ENCODE measurements at regions not wholly inside any gene's neighbourhood (a gene's known extent, or its start where the extent isn't known, plus 50 kb on each side); places are given as distances from the start of the nearest gene placed in this dataset.

DNA sequence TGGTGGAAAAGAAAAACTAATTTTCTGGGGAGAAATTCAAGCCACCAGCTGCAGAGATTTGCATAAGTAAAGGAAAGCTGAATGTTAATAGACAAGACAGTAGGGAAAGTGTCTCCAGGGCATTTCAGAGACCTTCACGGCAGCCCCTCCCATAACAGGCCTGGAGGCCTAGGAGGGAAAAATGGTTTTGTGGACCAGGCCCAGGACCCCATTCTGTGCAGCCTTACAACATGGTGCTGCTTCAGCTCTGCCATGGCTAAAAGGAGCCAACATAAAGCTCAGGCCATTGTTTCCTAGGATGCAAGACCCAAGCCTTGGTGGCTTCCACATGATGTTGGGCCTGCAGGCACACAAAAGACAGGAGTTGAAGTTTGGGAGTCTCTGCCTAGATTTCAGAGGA, 697.1 kb downstream of the SOCS6 start:
- no peak overlapping the region for H3K4me3 Mint-ChIP-seq
- DNase-seq: no peak
- no peaks in the 10 kb centered on the region for H3K27me3 ChIP-seq (ENCODE audit: control insufficient read depth in 2 of 2, insufficient read depth in 2 of 2, low read length in 2 of 2)
- no peaks in the 10 kb centered on the region for H3K4me1 Mint-ChIP-seq
- H3K27me3 Mint-ChIP-seq (ENCODE audit: low read depth in 3 of 3): peaks cover 0 to 2% (median 0%) of the 10 kb centered on the region in 3 donors
- H3K27ac ChIP-seq (ENCODE audit: low read depth in 1 of 2, low read length in 2 of 2): no peak overlapping the region
- no peaks in the 10 kb centered on the region for H3K4me1 ChIP-seq (ENCODE audit: control insufficient read depth in 1 of 2, insufficient read depth in 2 of 2, low read length in 2 of 2)
- H3K27ac Mint-ChIP-seq: no peak overlapping the region
- H3K4me3 ChIP-seq (replicated peaks in 1 of 3; ENCODE audit: low read depth in 2 of 3, low read length in 3 of 3): no peak overlapping the region
- H4K20me1 ChIP-seq (ENCODE audit: insufficient read depth, low read length): no peaks in the 10 kb centered on the region
- TF ChIP-seq, protein P1, sequence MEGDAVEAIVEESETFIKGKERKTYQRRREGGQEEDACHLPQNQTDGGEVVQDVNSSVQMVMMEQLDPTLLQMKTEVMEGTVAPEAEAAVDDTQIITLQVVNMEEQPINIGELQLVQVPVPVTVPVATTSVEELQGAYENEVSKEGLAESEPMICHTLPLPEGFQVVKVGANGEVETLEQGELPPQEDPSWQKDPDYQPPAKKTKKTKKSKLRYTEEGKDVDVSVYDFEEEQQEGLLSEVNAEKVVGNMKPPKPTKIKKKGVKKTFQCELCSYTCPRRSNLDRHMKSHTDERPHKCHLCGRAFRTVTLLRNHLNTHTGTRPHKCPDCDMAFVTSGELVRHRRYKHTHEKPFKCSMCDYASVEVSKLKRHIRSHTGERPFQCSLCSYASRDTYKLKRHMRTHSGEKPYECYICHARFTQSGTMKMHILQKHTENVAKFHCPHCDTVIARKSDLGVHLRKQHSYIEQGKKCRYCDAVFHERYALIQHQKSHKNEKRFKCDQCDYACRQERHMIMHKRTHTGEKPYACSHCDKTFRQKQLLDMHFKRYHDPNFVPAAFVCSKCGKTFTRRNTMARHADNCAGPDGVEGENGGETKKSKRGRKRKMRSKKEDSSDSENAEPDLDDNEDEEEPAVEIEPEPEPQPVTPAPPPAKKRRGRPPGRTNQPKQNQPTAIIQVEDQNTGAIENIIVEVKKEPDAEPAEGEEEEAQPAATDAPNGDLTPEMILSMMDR (IDR thresholded peaks at IDR 0.05): no peak
- no peaks in the 10 kb centered on the region for H3K36me3 Mint-ChIP-seq
- H3K79me2 ChIP-seq (ENCODE audit: insufficient read depth, low read length): no peaks in the 10 kb centered on the region
- no peak overlapping the region for H3K4me2 ChIP-seq (replicated peaks; ENCODE audit: extremely low read depth, low read length, poor library complexity, severe bottlenecking)
- no CpG with 5 or more reads among the region's 1 CpG for WGBS (ENCODE audit: insufficient coverage)
- intact Hi-C loops (cut with micrococcal nuclease): no loop called here
- no peaks in the 10 kb centered on the region for H3K36me3 ChIP-seq (replicated peaks in 1 of 2; ENCODE audit: control insufficient read depth in 1 of 2, insufficient read depth in 2 of 2, low read length in 2 of 2)
- H3K9me3 ChIP-seq (replicated peaks in 1 of 2; ENCODE audit: control insufficient read depth in 1 of 2, insufficient read depth in 1 of 2, low read length in 2 of 2): peaks cover 18% of the 10 kb centered on the region in 2 donors
- no peak overlapping the region for H2AFZ ChIP-seq (ENCODE audit: insufficient read depth, low read depth, low read length, poor library complexity, severe bottlenecking)
- H3K9me3 Mint-ChIP-seq: peaks cover 6 to 22% (median 9%) of the 10 kb centered on the region in 7 donors
- no peak overlapping the region for H3K9ac ChIP-seq (ENCODE audit: insufficient read depth, low read length, poor library complexity, severe bottlenecking)

DNA sequence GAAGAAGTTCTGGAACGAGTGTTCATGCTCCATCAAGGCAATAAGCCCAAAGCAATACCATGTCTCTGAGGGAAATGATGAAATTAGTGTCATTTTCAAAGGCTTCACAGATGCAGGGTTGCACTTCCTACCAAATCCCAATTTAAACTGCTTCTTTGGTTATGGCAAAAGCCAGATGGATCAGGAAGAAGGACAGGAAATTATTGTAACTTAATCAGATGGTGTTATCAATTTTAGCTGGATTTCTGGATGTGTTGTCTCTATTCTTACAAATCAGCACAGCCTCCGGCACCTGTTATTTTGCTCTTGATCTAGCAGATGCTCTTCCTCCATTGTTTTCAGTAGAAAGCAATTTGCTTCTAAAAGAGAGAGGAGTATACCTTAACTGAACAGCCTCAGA, 693.4 kb downstream of the SOCS6 start:
- TF ChIP-seq, protein P1 (IDR thresholded peaks at IDR 0.05): no peak
- H3K4me2 ChIP-seq (replicated peaks; ENCODE audit: extremely low read depth, low read length, poor library complexity, severe bottlenecking): no peak overlapping the region
- no CpG with 5 or more reads among the region's 2 CpGs for WGBS (ENCODE audit: insufficient coverage)
- H3K27me3 ChIP-seq (ENCODE audit: control insufficient read depth in 2 of 2, insufficient read depth in 2 of 2, low read length in 2 of 2): no peaks in the 10 kb centered on the region
- Mint-ChIP-seq H3K36me3 (no peaks in the 10 kb centered on the region), H3K27ac (no peak overlapping the region), H3K4me1 (no peaks in the 10 kb centered on the region), H3K27me3 (ENCODE audit: low read depth in 3 of 3) (peaks cover 0 to 2% (median 0%) of the 10 kb centered on the region in 3 donors), H3K4me3 (no peak overlapping the region), H3K9me3 (peaks cover 3 to 17% (median 10%) of the 10 kb centered on the region in 7 donors)
- no peaks in the 10 kb centered on the region for H3K4me1 ChIP-seq (ENCODE audit: control insufficient read depth in 1 of 2, insufficient read depth in 2 of 2, low read length in 2 of 2)
- H3K27ac ChIP-seq (ENCODE audit: low read depth in 1 of 2, low read length in 2 of 2): no peak overlapping the region
- no peak overlapping the region for H3K4me3 ChIP-seq (replicated peaks in 1 of 3; ENCODE audit: low read depth in 2 of 3, low read length in 3 of 3)
- intact Hi-C loops (cut with micrococcal nuclease): no loop called here
- H4K20me1 ChIP-seq (ENCODE audit: insufficient read depth, low read length): no peaks in the 10 kb centered on the region
- H3K9me3 ChIP-seq (replicated peaks in 1 of 2; ENCODE audit: control insufficient read depth in 1 of 2, insufficient read depth in 1 of 2, low read length in 2 of 2): peaks cover 9 to 18% of the 10 kb centered on the region in 2 donors
- H2AFZ ChIP-seq (ENCODE audit: insufficient read depth, low read depth, low read length, poor library complexity, severe bottlenecking): no peak overlapping the region
- H3K36me3 ChIP-seq (replicated peaks in 1 of 2; ENCODE audit: control insufficient read depth in 1 of 2, insufficient read depth in 2 of 2, low read length in 2 of 2): no peaks in the 10 kb centered on the region
- no peaks in the 10 kb centered on the region for H3K79me2 ChIP-seq (ENCODE audit: insufficient read depth, low read length)
- H3K9ac ChIP-seq (ENCODE audit: insufficient read depth, low read length, poor library complexity, severe bottlenecking): no peak overlapping the region
- no peak for DNase-seq

Measured in CD14-positive monocyte (primary cell).